WERI-Rb-1 (cell line): ENCODE measurements at regions not wholly inside any gene's neighbourhood (a gene's known extent, or its start where the extent isn't known, plus 50 kb on each side); places are given as distances from the start of the nearest gene placed in this dataset.

Source experiments
- DNase-seq: peaks from one replicate; pipeline ENCODE4 v3.0.0-alpha.2; 2020
- H3K27ac ChIP-seq: fragments of 250-450 bp; sonication (Bioruptor Pico); 2 replicates; pipeline ENCODE4 v1.5.1; 2020; ENCODE audit warnings: mild to moderate bottlenecking, moderate library complexity
- H3K27me3 ChIP-seq: fragments of 250-450 bp; sonication (Bioruptor Pico); 2 replicates; pipeline ENCODE4 v1.5.1; 2021; ENCODE audit warnings: mild to moderate bottlenecking, low read depth, moderate library complexity; ENCODE audit not compliant: insufficient read depth, severe bottlenecking
- H3K36me3 ChIP-seq: fragments of 250-450 bp; sonication (Bioruptor Pico); 2 replicates; pipeline ENCODE4 v1.5.1; 2020; ENCODE audit warnings: mild to moderate bottlenecking, moderate library complexity
- H3K4me3 ChIP-seq: 2 replicates; pipeline ENCODE4 v1.5.1; 2011; ENCODE audit warnings: low read depth, mild to moderate bottlenecking, control low read depth, low read length
- H3K9me3 ChIP-seq: fragments of 250-450 bp; sonication (Bioruptor Pico); 2 replicates; pipeline ENCODE4 v1.5.1; 2021; ENCODE audit warnings: mild to moderate bottlenecking, moderate library complexity; ENCODE audit not compliant: severe bottlenecking
- TF ChIP-seq, protein P1 (sequence below): IDR thresholded peaks from 2 replicates; pipeline ENCODE4 v1.5.1; 2011; ENCODE audit warnings: low read depth, mild to moderate bottlenecking, control low read depth, inconsistent platforms, low read length

DNA sequence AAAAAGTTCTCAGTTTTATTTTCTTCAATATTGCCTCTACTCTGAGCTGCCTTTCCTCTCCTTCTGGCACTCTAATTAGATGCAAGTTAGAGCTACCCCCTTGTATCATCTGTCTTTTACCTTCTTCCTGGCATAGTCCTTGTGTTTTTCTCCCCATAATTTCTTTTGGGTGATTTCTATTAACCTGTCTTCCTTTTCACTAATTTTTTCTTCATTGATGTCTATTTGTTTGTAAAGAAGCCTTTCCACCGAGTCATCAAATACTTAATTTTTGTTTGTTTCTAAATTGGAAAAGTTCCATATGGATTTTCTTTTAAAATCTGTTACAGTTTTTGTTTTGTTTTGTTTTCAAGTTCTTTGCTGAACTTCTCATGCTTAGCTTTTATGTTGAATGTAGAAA lies 558.1 kb downstream of the TBC1D22A start:
- H3K9me3 ChIP-seq = peaks cover 17% of the 10 kb centered on the region
- no peak for DNase-seq

DNA sequence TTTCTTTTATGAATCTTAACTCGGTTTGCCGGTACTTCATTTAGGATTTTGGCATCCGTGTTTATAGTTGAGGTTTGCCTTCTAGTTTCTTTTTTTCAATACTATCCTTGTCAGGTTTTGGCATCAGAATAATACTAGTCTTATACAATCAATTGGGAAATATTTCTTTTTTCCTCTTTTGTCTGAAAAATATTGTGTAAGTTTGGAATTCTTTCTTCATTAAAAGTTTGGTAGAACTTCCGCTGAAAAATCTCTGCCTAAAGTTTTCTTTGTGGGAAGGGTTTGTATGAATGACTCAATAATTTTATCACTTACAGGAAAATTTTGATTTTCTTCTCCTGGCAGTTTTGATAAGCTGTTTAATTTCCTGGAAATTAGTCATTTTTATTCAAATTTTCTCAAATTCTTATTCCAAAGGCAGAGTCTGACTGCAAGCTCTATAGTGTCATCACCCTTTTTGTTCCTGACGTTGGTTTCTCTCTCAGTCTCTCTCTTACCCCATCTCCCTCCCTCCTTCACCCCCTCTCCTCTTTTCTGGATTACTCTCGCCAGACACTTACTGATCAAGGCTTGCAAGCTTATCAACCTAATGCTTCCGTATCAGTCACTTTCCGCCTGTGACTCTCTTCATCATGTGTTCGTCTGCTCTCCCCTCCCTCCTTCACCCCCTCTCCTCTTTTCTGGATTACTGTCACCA lies 555.7 kb downstream of the TBC1D22A start:
- H3K27me3 ChIP-seq = no peaks in the 10 kb centered on the region
- H3K36me3 ChIP-seq = no peaks in the 10 kb centered on the region
- TF ChIP-seq, protein P1, sequence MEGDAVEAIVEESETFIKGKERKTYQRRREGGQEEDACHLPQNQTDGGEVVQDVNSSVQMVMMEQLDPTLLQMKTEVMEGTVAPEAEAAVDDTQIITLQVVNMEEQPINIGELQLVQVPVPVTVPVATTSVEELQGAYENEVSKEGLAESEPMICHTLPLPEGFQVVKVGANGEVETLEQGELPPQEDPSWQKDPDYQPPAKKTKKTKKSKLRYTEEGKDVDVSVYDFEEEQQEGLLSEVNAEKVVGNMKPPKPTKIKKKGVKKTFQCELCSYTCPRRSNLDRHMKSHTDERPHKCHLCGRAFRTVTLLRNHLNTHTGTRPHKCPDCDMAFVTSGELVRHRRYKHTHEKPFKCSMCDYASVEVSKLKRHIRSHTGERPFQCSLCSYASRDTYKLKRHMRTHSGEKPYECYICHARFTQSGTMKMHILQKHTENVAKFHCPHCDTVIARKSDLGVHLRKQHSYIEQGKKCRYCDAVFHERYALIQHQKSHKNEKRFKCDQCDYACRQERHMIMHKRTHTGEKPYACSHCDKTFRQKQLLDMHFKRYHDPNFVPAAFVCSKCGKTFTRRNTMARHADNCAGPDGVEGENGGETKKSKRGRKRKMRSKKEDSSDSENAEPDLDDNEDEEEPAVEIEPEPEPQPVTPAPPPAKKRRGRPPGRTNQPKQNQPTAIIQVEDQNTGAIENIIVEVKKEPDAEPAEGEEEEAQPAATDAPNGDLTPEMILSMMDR = no peak
- DNase-seq = peak; percentile 84
- no peak overlapping the region for H3K4me3 ChIP-seq
- peaks cover 17% of the 10 kb centered on the region for H3K9me3 ChIP-seq
- H3K27ac ChIP-seq = no peak overlapping the region

More for the DNA sequence above, 558.1 kb downstream of the TBC1D22A start:
- Histone ChIP-seq H3K4me3 (no peak overlapping the region), H3K27ac (no peak overlapping the region), H3K27me3 (no peaks in the 10 kb centered on the region), H3K36me3 (no peaks in the 10 kb centered on the region)
- TF ChIP-seq, protein P1 = no peak

DNA sequence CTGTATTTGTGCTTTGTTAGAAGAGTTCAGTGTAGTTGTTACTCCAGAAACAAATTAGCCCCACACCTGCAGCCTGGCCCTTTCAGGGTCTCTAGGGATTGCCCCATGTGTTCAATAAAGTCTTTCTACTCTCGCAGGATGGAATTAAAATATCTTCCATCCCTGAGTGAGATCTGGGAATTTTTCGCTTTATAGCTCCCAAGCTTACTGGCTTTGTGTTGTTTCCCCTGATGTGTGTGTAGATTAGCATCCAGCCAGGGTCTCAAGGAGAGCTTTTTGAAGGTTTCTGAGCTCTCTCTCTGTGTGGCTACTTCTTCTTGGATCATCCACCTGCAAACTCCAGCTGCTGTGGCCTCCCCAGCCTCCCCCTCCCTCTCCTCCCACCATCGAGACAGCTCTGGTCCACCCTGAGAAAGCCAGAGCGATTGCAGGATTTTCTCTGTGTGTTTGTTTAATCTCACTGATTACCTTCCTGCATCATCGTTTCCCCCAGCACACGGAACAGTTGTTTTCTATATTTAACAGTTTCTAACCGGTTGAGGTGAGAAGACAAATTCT lies 553.5 kb downstream of the TBC1D22A start:
- no peak overlapping the region for H3K27ac ChIP-seq
- H3K27me3 ChIP-seq = no peaks in the 10 kb centered on the region
- DNase-seq = peak; percentile 87
- TF ChIP-seq, protein P1 = no peak
- H3K9me3 ChIP-seq = peaks cover 10% of the 10 kb centered on the region
- no peak overlapping the region for H3K4me3 ChIP-seq
- H3K36me3 ChIP-seq = no peaks in the 10 kb centered on the region

DNA sequence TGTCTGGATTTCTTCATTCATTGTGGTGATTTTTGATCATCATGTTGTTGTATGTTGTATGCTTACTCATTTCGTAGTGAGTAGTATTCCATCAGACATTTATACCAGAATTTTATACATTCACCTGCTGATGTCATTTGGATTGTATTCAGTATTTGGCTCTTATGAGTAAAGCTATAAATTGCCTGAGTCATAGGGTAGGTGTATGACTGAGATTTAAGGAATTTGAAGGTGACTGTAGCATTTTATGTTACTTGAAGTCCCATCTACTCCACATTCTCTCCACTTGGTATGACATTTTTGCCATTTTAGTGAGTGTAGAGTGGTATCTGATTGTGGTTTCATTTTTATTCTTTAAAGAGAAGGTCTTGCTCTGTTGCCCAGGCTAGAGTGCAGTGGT lies 548.2 kb downstream of the TBC1D22A start:
- H3K27me3 ChIP-seq = no peaks in the 10 kb centered on the region
- TF ChIP-seq, protein P1 = no peak
- no peaks in the 10 kb centered on the region for H3K9me3 ChIP-seq
- no peak overlapping the region for H3K4me3 ChIP-seq
- DNase-seq = no peak
- H3K36me3 ChIP-seq = no peaks in the 10 kb centered on the region
- no peak overlapping the region for H3K27ac ChIP-seq

DNA sequence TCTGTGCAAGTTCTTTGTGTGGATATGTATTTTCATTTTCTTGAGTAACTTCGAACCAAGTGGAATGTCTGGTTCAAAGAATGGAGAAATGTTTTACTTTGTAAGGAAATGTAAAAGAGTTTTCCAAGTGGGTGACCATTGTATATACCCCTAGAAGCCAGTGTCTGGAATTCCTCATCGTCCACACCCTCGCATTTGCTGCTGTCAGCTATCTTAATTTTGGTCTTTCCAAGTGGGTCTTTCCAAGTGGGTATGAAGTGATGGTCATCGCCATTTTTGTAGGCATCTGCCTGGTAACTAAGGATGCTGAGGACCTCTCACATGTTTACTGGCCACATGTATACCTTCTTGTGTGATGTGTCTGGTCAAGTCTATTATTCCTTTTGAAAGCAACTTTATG lies 547.5 kb downstream of the TBC1D22A start:
- Histone ChIP-seq H3K27ac (no peak overlapping the region), H3K27me3 (no peaks in the 10 kb centered on the region), H3K9me3 (no peaks in the 10 kb centered on the region), H3K36me3 (no peaks in the 10 kb centered on the region), H3K4me3 (no peak overlapping the region)
- TF ChIP-seq, protein P1 = no peak
- DNase-seq = no peak
